PFSK-1 (cell line): ENCODE measurements at regions not wholly inside any gene's neighbourhood (a gene's known extent, or its start where the extent isn't known, plus 50 kb on each side); places are given as distances from the start of the nearest gene placed in this dataset.

Experiments
- FOXP2 ChIP-seq: optimal IDR thresholded peaks from 2 replicates; pipeline ENCODE3; 2011; ENCODE audit warnings: borderline replicate concordance, control low read depth, inconsistent platforms; ENCODE audit not compliant: insufficient read depth; ENCODE audit errors: extremely low read length, extremely low read depth
- POLR2AphosphoS5 ChIP-seq: IDR thresholded peaks from 2 replicates; pipeline ENCODE4 v1.6.1; 2012; ENCODE audit warnings: low read depth, mild to moderate bottlenecking, control low read depth, low read length, moderate library complexity
- REST ChIP-seq, 2 experiments: IDR thresholded peaks; 2 replicates each; pipeline versions ENCODE4 v1.6.1 to v1.8.0; 2011 to 2012; ENCODE audit warnings: low read depth in 2 of 2, low read length in 2 of 2, control low read depth in 1 of 2, inconsistent platforms in 1 of 2, mild to moderate bottlenecking in 1 of 2, moderate library complexity in 1 of 2; ENCODE audit not compliant: insufficient read depth in 1 of 2
- SIN3A ChIP-seq: IDR thresholded peaks from 2 replicates; pipeline ENCODE4 v1.6.1; 2012; ENCODE audit warnings: mild to moderate bottlenecking, low read length, moderate library complexity, borderline replicate concordance; ENCODE audit not compliant: insufficient read depth
- TAF1 ChIP-seq: IDR thresholded peaks from 2 replicates; pipeline ENCODE4 v1.6.1; 2012; ENCODE audit warnings: low read length, control low read depth, borderline replicate concordance; ENCODE audit not compliant: insufficient read depth

- no peak for TF ChIP-seq POLR2AphosphoS5
These were observed 65.5 kb upstream of the THY1 start for GRCh38 chr11:119488256-119488995.

- TF ChIP-seq TAF1 (no peak), REST (IDR thresholded peaks at IDR 0.05; ENCODE audit: insufficient read depth in 1 of 2, low read depth in 2 of 2, low read length in 2 of 2) (no peak), POLR2AphosphoS5 (no peak), FOXP2 (no peak), SIN3A (no peak)
These were observed 63.8 kb upstream of the THY1 start for GRCh38 chr11:119486691-119487259.

GRCh38 chr11:119486016-119486415 is 63.0 kb upstream of the THY1 start:
- TF ChIP-seq TAF1 (no peak), FOXP2 (no peak), REST (IDR thresholded peaks at IDR 0.05; ENCODE audit: insufficient read depth in 1 of 2, low read depth in 2 of 2, low read length in 2 of 2) (no peak), POLR2AphosphoS5 (no peak), SIN3A (no peak)

- no peak for TF ChIP-seq REST (IDR thresholded peaks at IDR 0.05; ENCODE audit: insufficient read depth in 1 of 2, low read depth in 2 of 2, low read length in 2 of 2)
- no peak for TF ChIP-seq TAF1
- TF ChIP-seq SIN3A, result no peak
- no peak for TF ChIP-seq FOXP2
- no peak for TF ChIP-seq POLR2AphosphoS5
These were observed 62.0 kb upstream of the THY1 start for GRCh38 chr11:119484741-119485605.

GRCh38 chr11:119483881-119484371 is 61.0 kb upstream of the THY1 start:
- TF ChIP-seq SIN3A (no peak), REST (IDR thresholded peaks at IDR 0.05; ENCODE audit: insufficient read depth in 1 of 2, low read depth in 2 of 2, low read length in 2 of 2) (no peak), FOXP2 (no peak), POLR2AphosphoS5 (no peak), TAF1 (no peak)
